ENCODE measurements at regions not wholly inside any gene's neighbourhood (a gene's known extent, or its start where the extent isn't known, plus 50 kb on each side); places are given as distances from the start of the nearest gene placed in this dataset.

- no peak overlapping the region for H3K4me3 ChIP-seq (ENCODE audit: low read length)
- no peak for DNase-seq (ENCODE audit: low read depth)
- no peak for TF ChIP-seq CTCF (IDR thresholded peaks at IDR 0.05; ENCODE audit: insufficient read depth, low read depth, low read length, missing control alignments)
Measured at GRCh38 chr7:80370587-80370986, 141.3 kb downstream of the GNAT3 start.

- TF ChIP-seq CTCF (IDR thresholded peaks at IDR 0.05; ENCODE audit: insufficient read depth, low read depth, low read length, missing control alignments), result no peak
- DNase-seq (ENCODE audit: low read depth), result no peak
Measured at GRCh38 chr7:80369321-80369720, 142.5 kb downstream of the GNAT3 start.

DNA sequence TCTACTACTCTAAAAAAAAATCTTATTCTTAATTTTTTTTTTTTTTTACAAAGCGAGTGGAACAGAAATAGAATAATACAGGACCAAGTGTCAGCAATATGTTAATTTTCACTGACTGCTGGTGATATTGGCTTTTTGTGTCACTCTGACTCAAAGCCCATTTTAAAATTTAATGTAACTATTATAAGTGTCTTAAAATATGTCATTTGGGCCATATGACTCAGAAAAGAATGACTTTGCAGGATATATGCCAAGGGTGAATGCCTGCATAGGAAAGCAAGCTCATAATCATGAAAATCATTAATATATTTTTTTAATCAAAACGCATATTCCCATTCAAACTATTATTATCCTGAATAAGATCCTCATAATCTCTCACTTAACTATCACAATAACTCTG, 149.2 kb downstream of the GNAT3 start:
- no peak overlapping the region for H3K4me3 ChIP-seq (ENCODE audit: low read length)
- TF ChIP-seq CTCF (IDR thresholded peaks at IDR 0.05; ENCODE audit: insufficient read depth, low read depth, low read length, missing control alignments), result no peak
- no peak for DNase-seq (ENCODE audit: low read depth)

More at GRCh38 chr7:80369321-80369720, 142.5 kb downstream of the GNAT3 start:
- H3K4me3 ChIP-seq (ENCODE audit: low read length), result no peak overlapping the region

DNA sequence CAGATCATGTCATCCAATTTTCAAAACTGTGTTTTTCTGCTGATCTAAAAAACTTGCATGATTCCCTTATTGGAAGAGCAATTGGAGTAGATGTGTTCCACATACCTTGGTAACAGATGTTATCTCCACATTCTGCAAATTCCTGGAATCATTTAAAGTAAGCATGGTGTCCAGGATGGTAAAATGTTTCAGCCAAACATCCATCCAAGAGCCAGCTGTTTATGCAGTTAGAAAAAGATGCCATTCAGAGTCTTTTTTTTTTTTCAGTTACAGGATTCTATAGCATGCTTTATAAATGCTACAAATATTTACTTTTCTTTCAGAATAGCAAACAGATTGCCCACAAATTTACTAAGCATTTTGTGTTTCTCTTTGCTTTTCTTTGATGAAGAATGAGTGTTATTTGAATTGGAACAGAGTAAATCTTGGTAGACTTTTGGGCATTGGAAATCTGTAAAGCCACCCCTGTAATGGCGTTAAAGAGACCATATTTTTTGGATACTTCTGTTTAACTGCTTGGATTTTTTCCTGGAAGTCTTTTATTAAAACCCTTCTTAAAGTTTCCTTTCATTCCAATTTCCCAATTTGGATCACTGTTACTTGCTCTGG, 149.8 kb downstream of the GNAT3 start:
- DNase-seq (ENCODE audit: low read depth), result no peak
- H3K4me3 ChIP-seq (ENCODE audit: low read length), result no peak overlapping the region
- no peak for TF ChIP-seq CTCF (IDR thresholded peaks at IDR 0.05; ENCODE audit: insufficient read depth, low read depth, low read length, missing control alignments)

DNA sequence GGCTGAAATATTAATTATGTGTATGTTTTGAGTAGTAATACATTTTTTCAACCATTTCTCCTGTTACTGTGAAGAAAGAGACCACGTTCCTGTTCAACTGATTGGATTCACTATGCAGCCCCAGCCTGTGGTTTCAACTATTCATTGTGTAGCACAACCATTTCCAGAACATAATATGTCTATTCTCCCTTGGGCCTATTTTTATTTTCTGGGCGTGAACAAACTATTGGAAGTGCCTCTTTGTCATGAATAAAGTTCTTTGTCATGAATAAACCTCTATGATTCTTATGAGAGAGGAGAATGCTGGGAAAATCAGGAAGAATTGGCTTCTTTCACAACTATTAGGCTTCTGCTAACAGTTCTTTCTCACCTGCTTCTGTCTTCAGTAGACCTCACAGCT, 152.4 kb downstream of the GNAT3 start:
- no peak for TF ChIP-seq CTCF (IDR thresholded peaks at IDR 0.05; ENCODE audit: insufficient read depth, low read depth, low read length, missing control alignments)
- no peak for DNase-seq (ENCODE audit: low read depth)

DNA sequence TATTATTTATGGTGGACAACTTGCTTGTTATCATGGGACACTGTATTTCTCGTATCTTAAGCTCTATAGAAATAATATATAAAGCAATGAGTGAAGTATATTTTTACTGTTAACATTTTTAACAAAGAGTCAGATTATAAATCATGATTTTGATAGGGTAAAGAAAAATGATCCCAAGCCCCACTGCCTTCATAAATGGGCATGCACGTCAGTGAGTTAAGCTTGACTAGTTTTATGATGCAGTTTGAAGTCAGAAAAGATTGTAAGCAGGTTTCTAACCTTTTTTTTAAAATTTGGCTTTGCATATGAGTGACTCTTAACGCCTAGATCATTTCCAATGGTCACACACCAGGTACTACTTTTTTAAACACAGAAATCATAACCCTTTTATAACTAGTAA, 152.8 kb downstream of the GNAT3 start:
- DNase-seq (ENCODE audit: low read depth), result no peak
- no peak for TF ChIP-seq CTCF (IDR thresholded peaks at IDR 0.05; ENCODE audit: insufficient read depth, low read depth, low read length, missing control alignments)
- no peak overlapping the region for H3K4me3 ChIP-seq (ENCODE audit: low read length)

More for the DNA sequence above, 152.4 kb downstream of the GNAT3 start:
- H3K4me3 ChIP-seq (ENCODE audit: low read length), result no peak overlapping the region

DNA sequence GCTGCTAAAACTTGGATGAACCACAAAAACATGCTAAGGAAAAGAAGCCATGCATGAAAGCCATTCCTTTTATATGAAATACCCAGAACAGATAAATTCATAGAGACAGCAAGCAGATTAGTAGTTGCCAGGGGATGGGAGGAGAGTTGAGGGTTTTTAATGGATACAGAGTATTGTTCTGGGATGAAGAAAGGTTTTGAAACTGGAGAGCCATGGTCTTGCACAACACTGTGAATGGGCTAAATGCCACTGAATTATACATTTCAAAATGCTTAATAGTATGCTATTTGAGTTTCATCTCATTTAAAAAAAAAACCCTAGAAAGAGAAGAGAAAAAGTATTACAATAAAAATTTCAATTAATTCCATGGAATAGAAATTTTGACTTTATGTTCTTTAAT, 154.3 kb downstream of the GNAT3 start:
- TF ChIP-seq CTCF (IDR thresholded peaks at IDR 0.05; ENCODE audit: insufficient read depth, low read depth, low read length, missing control alignments), result no peak
- no peak for DNase-seq (ENCODE audit: low read depth)
- H3K4me3 ChIP-seq (ENCODE audit: low read length), result no peak overlapping the region
